Activated CD4-positive, alpha-beta T cell treated with anti-CD3 and anti-CD28 coated beads, Interleukin-2, amount 50 U/mL, for 4 hours (primary cell): ENCODE measurements at regions not wholly inside any gene's neighbourhood (a gene's known extent, or its start where the extent isn't known, plus 50 kb on each side); places are given as distances from the start of the nearest gene placed in this dataset.
"Not testable (repeated sequence)": the region's sequence is repeated elsewhere in the genome, so short reads cannot be mapped to it uniquely, and the experiment has no call there.

Experiments
- DNase-seq, 2 experiments: peaks; one replicate each; pipeline ENCODE4 v3.0.0-alpha.2; 2020

DNA sequence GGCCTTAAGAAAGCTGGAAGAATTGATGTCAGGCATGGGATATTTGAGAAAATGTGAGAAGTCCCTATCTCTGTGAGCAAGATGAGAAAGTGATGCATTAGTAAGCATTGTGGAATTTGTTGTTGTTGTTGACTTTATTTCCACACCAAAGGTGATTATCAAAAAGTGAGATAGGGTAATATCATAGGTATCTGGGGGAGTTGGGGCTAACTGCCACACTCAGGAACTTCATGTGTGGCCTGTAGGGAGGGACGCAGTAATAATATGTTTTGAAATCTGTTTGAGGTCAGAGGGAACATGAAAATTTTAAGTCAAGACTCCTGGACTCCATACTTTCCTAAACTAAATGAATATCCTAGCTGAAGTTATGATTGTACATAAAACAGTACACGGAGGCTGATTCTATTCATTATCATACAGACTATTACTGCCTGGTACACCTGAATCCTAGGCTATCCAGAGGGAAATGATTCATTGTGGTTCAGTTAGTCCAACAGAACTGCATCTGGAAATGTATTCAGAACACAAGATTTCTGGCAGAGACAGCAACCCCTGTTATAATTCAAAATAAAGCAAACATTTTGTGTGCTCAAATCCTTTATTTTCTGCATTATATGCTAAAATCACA is 304.8 kb downstream of the CPS1 start:
- DNase-seq = no peak

DNA sequence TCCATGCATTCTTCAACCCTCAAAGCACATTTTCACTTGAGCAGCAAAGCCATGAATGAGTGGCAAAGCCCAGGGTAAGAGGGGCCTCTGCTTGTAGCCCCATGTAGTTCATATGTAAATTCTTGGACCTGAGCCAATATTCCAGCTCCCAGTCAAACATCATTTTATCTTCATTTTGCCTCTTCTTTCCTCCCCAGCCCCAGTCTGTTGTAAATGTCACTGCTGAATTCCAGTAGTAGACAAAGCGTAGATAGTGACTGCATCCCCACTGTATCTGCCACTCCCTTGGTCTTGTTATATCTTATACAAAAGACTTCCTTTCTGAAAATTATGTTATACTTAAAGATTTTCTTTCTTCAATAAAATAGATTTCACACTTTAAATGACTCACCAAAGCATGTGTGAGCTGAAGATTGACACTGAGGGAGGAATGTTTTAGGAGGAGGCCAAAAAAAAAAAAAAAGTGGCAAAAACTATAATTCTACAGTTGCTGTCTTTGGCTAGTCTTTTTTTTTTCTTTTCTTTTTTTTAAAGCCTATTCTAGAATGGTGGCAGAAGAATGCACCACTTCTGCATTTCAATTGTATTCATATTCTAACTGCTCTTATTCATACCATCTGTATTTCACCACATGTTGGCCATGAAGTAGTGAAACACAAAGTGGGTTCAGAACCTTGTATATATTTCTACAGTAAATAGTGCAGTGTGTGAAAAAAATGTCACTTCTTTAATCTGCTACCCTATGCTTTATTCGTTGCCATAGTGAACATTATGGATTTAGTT is 306.1 kb downstream of the CPS1 start:
- no peak for DNase-seq

DNA sequence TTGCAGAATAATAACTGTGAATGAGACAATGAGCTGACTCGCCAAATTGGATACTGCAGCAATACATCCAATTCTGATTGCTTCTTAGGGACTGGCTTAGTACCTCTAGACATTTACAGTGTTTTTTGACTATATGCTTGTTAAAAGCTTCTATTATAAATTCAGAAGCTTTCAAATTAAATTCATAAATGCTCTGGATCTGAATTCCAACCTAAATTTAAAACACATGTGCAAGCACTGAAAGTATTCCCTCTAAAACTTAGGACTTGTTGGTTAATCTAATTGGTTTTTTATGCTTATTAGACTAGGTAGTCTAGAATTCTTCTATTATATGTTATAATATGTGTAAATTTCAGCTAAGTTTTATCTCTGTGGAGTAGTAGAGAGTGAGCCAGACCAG is 306.9 kb downstream of the CPS1 start:
- DNase-seq = no peak

DNA sequence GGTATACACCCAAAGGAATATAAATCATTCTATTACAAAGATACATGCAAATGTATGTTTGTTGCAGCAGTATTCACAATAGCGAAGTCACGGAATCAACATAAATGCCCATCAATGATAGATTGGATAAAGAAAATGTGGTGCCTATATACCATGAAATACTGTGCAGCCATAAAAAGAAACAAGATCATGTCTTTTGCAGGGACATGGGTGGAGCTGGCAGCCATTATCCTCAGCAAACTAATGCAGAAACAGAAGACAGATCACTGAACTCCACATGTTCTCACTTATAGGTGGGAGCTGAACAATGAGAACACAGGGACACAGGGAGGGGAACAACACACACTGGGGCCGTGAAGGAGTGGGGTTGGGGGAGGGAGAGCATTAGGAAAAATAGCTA is 315.2 kb downstream of the CPS1 start:
- not testable (repeated sequence) for DNase-seq

DNA sequence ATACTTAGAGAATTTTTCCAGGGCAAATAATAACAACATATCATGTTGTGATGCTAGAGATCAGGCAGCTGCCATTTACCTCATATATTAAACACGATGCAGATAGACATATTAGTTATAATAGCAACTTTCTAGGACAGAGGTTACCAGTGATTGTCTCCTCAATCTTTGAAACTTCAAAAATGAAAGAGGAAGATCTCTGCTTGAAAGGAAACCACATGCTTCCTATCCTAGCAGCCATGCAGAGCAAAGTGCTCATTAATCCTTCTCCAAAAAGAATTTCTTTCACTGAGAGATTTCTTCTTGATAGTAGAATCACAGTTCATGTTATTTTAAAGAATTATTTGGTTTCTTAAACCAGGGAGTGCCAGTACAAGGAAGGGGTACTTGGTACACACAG is 317.2 kb downstream of the CPS1 start:
- DNase-seq = no peak

DNA sequence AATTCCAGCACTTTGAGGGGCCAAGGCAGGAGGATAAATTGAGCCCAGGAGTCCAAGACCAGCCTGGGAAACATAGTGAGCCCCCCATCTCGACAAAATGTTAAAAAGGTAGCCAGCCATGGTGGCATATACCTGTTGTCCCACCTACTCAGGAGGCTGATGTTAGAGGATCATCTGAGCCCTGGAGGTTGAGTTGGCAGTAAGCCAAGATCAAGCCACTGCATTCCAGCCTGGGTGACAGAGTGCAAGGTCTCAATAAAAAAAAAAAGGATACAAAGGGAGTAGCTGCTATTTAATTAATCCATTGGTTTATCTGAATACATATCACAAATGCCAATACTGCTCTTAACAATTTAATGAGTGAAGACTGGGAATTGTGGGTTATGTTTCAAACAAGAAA is 327.8 kb downstream of the CPS1 start:
- no peak for DNase-seq

DNA sequence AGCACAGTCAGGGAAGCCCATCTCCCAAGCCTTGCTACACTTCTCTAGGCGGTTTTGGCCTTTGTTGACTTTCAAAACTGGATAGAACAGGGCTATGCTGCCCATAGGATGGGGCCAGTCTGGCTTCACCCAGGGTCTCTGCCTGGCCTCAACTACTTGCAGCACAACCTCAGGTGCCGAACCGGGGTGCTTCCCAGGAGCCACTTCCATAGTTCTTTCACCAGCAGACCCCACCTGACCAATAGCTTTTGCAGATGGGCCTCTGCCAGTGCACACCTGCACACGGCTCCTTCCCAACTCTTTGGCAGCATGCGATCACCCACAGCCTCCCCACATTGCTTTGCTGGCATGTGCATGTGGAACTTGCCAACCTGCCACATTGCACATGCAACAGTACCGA is 331.6 kb downstream of the CPS1 start:
- no peak for DNase-seq

DNA sequence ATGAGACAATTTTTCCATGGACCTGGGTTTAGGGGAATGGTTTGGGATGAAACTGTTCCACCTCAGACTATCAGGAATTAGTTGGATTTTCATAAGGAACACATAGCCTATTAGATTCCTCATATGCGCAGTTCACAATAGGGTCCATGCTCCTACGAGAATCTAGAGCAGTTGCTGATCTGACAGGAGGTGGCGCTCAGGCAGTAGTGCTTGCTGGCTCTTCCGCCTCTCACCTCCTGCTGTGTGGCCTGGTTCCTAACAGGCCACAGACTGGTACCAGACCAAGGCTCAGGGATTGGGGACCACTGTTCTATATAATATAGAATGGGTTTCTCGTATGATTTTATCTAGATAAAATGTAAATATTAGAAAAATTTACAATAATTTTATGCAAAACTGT is 338.7 kb downstream of the CPS1 start:
- no peak for DNase-seq

DNA sequence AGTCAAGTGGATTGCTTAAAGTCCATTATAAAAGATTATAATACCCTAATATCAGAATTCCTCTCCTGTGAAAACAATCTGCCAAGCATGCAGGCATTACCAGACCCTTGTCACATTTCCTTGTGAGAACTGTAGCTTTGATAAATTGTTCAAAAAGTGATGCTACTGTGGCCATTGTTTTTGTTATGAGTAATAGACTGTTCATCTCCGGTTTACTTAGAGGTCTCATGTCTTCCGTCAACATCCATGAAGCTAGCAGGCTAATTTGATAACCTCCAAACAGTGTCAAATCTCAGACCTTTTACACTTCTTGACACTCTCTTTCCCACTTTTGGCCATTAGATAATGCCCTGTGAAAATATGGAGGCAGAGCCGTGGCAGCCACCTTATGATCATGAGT is 342.7 kb downstream of the CPS1 start:
- no peak for DNase-seq

DNA sequence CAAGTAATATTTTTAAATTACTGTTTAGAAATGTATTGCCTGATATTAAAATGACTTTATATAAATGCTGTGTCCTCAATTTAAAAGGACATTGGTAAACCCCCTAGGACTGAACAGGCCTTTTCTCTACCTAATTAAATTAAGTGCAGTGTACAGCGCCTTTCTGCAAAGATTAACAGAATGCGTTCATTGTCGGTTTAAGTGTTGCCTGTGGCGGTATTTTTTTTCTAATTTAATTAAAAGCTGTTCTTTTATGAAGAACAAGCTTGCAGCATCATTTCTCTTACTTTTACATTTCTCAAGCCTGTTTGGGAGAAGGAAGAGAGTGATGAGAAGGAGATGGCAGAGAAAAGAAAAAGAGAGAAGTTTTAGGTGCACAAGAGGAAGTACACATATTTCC is 344.9 kb downstream of the CPS1 start:
- DNase-seq = no peak

DNA sequence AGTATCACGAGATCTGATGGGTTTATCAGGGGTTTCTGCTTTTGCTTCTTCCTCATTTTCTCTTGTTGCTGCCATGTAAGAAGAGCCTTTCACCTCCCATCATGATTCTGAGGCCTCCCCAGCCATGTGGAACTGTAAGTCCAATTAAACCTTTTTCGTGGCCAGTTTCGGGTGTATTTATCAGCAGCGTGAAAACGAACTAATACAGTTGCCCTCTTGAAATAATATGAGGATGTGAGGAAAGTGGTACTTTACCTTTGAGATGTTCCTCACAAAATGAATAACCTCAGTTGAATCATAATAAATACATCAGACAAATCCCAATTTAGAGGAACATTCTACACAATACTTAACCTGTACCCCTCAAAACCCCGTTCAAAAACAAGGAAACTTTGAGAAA is 356.4 kb downstream of the CPS1 start:
- DNase-seq = no peak

DNA sequence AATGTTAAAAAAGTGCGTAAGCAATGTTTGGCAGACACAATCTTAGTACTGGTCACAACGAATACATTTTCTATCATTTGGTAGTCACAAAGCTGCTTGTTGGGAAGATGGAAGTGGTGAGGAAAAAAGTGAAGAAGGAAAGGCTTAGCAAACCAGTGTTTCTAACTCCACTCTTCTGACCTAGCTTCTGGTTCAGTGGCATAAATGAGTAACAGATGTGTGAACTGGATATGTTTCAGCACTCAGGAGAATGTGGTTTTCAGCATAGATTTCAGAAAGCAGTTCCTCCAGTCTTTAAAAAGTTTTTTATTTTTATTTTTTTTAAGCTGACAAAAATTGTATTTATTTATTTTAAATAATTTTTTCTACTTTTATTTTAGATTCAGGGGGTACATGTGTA is 357.1 kb downstream of the CPS1 start:
- no peak for DNase-seq

DNA sequence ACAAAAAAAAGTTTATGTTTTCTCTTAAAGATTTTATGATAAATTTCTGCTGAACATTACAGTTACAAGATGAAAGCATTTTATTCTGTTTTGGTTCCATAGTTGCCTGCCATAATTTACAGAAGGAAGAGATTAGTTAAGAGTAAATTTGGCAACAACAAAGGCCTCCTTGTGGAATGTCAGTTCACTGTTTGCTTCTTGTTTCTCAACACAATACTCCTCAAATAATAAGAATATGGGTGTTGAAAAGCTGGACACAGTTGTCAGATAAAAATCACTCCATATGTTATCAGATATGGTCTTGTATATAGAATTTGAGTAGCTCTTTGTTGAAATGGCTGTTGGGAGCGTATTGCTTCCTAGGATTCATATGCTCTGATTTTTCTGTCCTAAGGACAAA is 359.5 kb downstream of the CPS1 start:
- DNase-seq = no peak

DNA sequence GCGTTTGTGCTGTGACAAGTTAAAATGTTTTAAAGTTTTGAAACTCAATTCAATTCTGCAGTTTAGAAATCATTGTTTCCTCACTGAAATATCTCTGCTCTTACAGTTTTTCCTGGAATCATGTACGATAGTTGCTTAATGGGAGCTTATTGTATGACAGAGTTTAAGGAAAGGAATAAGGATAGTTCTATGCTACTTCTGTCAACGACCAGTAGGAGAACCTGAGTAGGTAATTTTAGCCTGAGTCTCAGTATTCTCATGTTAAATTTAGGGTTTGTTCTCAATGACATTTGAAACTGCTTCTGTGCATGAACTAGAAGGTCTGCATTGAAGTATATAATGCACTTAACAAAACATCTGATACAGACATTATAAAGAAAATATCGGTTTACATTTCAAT is 361.1 kb downstream of the CPS1 start:
- DNase-seq = no peak

DNA sequence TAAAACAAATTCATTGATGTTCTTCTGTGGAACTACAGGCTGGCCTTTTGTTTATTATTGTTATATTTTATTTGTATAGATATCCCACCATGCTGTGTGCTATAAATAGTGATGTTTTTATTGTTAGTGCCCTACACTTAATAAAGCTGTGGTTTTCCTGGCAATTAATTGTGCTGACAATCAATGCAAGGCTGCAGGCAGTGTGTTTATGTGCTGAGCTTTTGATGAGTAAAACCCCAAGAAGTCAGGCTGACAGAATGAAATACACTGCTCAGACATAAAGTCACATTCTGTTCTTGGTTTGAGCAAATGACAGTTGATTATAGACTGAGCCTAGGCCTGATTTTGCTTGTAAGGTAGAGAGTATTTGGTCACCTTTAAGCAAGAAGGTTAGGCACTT is 362.7 kb downstream of the CPS1 start:
- DNase-seq = no peak

DNA sequence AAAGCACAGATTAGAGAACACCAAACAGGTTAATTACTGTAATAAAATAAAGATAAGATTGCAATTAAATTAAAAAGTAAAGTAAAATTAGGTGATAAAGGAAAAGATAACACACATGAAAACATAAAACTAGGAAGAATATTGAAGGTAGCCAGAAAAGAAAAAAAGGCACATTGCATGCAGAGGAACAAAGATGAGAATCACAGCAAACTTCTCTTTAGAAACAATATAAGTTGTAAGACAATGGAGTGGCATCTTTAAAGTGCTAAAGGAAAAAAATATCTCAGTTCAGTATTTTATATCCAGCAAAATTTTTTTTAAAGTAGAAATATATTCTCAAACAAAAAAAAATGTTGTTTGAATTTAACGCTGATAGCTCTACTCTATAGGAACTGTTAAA is 366.0 kb downstream of the CPS1 start:
- DNase-seq = no peak

DNA sequence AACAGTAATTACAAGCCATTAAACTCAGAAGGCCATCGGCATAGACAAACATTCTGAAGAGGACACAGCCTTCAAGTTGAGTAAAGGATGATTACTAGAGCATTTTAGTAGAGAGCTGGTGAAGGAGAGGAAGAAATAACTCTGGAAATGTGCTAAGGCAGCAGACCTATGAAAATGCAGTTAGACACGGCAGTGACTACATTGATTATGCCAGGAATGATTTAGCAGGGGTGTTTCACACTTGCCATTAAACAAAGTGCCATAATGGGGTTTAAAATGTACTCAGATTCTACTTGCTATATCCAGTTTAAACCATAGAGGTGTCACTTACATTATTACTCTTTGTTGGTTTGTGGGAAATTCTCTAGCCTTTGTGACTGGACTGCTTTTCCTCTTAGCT is 372.3 kb downstream of the CPS1 start:
- no peak for DNase-seq

DNA sequence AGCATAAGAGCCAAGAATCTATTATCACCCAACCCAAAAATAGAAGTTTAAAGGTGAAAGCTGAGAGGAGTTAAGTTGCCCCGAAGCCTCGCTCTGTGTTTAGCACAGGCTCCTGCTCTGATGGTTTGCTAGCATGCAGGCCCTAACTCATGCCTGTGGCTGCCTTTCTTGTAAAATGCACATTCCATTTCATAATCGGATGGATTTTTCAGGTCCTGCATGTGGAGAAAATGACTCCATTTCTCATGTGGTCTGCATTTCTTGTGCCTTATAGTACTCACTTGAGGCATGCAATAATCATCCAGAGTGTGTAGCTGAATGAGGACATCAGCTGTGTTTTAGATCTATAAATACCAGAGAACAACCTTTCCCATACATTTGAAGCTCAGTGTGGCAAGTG is 381.8 kb downstream of the CPS1 start:
- DNase-seq = no peak

DNA sequence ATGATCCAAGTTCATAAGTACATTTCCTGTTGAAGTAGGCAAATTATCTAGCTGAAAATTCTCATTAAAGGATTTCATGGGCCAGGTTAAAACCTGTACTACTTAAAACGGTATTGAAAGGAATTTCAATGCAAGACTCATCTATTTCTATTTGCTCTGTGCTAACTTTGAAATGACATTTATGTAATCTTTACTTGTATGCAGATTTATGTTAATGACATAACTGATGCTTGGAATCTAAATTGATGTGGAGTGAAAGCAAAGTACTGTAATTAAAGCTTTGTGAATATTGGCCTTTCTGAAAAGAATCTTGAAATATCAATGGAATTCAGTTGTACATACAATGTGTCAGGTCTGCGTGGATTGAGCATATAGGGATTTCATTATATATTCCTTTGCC is 390.0 kb downstream of the CPS1 start:
- no peak for DNase-seq

DNA sequence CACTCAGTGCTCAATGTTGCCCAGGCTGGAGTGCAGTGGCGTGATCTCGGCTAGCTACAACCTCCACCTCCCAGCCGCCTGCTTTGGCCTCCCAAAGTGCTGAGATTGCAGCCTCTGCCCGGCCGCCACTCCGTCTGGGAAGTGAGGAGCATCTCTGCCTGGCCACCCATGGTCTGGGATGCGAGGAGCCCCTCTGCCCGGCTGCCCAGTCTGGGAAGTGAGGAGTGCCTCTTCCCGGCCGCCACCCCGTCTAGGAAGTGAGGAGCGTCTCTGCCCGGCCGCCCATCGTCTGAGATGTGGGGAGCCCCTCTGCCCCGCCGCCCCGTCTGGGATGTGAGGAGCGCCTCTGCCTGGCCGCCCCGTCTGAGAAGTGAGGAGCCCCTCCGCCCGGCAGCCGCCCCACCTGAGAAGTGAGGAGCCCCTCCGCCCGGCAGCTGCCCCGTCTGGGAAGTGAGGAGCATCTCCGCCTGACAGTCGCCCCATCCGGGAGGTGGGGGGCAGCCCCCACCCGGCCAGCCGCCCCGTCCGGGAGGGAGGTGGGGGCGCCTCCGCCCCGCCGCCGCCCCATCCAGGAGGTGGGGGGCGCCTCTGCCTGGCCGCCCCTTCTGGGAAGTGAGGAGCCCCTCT is 394.1 kb downstream of the CPS1 start:
- DNase-seq = not testable (repeated sequence)

DNA sequence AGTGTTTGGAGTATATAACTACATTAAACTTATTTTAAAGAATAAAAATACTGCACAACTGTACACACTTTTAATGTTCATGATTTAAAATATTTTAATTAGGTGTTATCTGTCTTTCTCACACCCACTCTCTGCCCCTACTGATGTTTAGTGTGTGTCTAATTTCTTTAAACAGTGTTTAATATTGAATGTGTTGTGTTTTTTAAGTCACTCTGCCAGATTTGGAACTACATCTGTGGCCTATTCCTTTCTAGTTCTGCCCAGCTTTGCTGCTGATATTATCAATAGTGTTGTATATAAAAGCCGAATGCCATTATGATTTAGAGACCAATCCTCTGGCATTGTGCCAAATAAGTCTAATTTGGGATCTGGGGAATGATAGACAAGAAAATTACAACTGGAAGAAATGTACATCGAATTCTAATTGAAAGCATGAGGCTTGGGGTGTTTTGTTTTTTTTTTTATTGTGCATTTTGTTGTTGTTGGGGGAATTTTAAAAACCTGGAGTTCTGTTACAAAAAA is 398.0 kb downstream of the CPS1 start:
- no peak for DNase-seq

DNA sequence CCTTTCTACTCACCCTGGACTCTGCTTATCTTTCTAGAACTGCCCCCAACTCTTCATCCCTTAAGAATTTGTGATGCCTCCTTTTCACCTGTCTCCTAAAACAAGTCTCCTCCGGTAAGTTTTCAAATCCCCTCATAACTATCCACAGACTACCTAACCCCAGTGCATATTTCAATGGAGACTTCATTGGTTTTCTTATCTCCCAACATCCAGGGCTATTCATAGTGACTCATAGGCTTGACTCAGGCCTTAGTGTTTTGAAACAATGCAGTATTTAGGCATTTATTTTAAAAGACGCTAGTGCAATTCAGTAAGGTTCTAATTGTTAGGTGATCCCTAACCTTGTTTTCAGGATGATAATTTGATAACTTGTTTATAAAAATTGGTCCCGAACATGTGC is 399.2 kb downstream of the CPS1 start:
- no peak for DNase-seq

DNA sequence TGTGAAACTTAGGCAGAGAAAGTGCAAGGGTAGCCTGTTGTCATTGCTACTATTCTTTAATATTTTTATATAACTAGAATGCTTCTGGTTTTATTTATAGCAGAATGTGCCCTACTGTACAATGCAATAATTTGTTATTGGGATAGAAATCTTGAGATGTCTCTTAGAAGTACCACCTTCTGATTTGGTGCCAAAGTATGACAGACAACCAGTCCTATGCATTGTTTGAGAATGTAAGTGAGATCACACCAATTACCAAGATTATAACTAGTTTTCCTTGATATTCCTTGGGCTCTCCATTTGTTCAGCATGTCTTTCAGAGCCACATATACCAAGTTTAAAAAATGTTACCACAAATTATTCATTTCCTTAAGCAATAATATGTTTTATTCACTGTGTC is 399.7 kb downstream of the CPS1 start:
- DNase-seq = no peak

DNA sequence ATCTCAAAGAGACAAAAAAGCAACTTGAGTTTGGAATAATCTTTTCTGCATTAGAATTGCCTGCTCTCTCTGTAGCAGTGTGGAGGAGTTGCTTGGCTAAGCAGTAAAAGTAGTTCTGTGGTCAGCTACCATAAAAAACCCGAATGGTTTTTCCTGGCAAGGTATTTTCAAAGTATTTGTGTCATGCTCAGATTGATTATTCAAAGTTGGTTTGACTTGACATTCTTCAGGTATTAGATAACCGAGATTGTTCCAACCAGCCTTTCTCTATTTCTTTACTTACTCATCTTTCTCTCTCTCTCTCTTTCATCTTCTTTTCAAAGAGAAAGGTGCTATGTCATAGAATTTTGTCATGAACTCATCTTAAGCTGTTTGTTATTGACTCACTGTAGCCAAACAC is 404.9 kb downstream of the CPS1 start:
- no peak for DNase-seq
